ENCODE measurements at regions not wholly inside any gene's neighbourhood (a gene's known extent, or its start where the extent isn't known, plus 50 kb on each side); places are given as distances from the start of the nearest gene placed in this dataset.

- DNase-seq (ENCODE audit: low read depth in 2 of 2), result no peak
Measured at GRCh38 chr7:25360451-25360850, 132.2 kb upstream of the NPVF start.

GRCh38 chr7:25361387-25361786, 133.1 kb upstream of the NPVF start:
- DNase-seq (ENCODE audit: low read depth in 2 of 2), result no peak

- DNase-seq (ENCODE audit: low read depth in 2 of 2), result no peak
Measured at GRCh38 chr7:25361863-25362262, 133.6 kb upstream of the NPVF start.

- DNase-seq (ENCODE audit: low read depth in 2 of 2), result no peak
Measured at GRCh38 chr7:25368599-25369201, 140.4 kb upstream of the NPVF start.

- no peak for DNase-seq (ENCODE audit: low read depth in 2 of 2)
Measured at GRCh38 chr7:25369786-25370185, 141.5 kb upstream of the NPVF start.

GRCh38 chr7:25371972-25372371, 143.7 kb upstream of the NPVF start:
- DNase-seq (ENCODE audit: low read depth in 2 of 2), result no peak

- DNase-seq (ENCODE audit: low read depth in 2 of 2), result no peak
Measured at GRCh38 chr7:25375805-25376600, 147.7 kb upstream of the NPVF start.

GRCh38 chr7:25379351-25380300, 151.3 kb upstream of the NPVF start:
- DNase-seq (ENCODE audit: low read depth in 2 of 2), result no peak

GRCh38 chr7:25381818-25382589, 153.7 kb upstream of the NPVF start:
- no peak for DNase-seq (ENCODE audit: low read depth in 2 of 2)

GRCh38 chr7:25382869-25383268, 154.6 kb upstream of the NPVF start:
- DNase-seq (ENCODE audit: low read depth in 2 of 2), result no peak

GRCh38 chr7:25383402-25383801, 155.1 kb upstream of the NPVF start:
- DNase-seq (ENCODE audit: low read depth in 2 of 2), result no peak

- DNase-seq (ENCODE audit: low read depth in 2 of 2), result no peak
Measured at GRCh38 chr7:25384788-25385505, 156.7 kb upstream of the NPVF start.

- DNase-seq (ENCODE audit: low read depth in 2 of 2), result no peak
Measured at GRCh38 chr7:25385506-25386136, 157.3 kb upstream of the NPVF start.

- no peak for DNase-seq (ENCODE audit: low read depth in 2 of 2)
Measured at GRCh38 chr7:25386311-25386744, 158.0 kb upstream of the NPVF start.

GRCh38 chr7:25388681-25389080, 160.4 kb upstream of the NPVF start:
- no peak for DNase-seq (ENCODE audit: low read depth in 2 of 2)

GRCh38 chr7:25389489-25390106, 161.3 kb upstream of the NPVF start:
- DNase-seq (ENCODE audit: low read depth in 2 of 2), result no peak

GRCh38 chr7:25391295-25391861, 163.1 kb upstream of the NPVF start:
- DNase-seq (ENCODE audit: low read depth in 2 of 2), result no peak

- no peak for DNase-seq (ENCODE audit: low read depth in 2 of 2)
Measured at GRCh38 chr7:25391961-25392587, 163.8 kb upstream of the NPVF start.

Measured in stimulated activated CD8-positive, alpha-beta memory T cell treated with anti-CD3 and anti-CD28 coated beads, Interleukin-15, amount 100 ng/mL, for 48 hours (primary cell).